ENCODE measurements at regions not wholly inside any gene's neighbourhood (a gene's known extent, or its start where the extent isn't known, plus 50 kb on each side); places are given as distances from the start of the nearest gene placed in this dataset.

DNA sequence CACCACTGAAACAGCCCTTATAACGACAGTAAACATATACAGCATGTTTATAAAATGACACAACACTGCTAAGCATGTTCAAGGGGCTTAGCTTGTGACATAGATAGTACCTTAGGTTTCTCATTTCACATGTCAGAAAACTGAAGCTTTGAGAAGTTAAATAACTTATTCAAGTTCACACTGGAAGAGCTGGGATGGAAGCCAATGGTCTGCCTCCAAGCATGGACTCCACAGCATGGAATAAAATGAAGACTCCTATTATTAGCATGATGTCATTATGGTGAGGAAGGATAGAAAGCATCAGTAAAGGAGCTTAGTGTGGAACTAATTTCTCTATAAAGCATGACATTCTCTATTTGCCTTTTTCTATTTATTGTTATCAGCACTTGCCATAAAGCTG is 316.7 kb downstream of the PLK2 start:
- no peak overlapping the region for H3K4me3 Mint-ChIP-seq
- no peaks in the 10 kb centered on the region for H3K36me3 Mint-ChIP-seq (ENCODE audit: low read depth)
- no peaks in the 10 kb centered on the region for H3K9me3 Mint-ChIP-seq
- H3K27me3 Mint-ChIP-seq (ENCODE audit: insufficient read depth), result no peaks in the 10 kb centered on the region
- intact Hi-C loops (cut with micrococcal nuclease), result no loop called here
- no peaks in the 10 kb centered on the region for H3K4me1 Mint-ChIP-seq (ENCODE audit: low read depth)
- DNase-seq (ENCODE audit: low spot score), result no peak
- H3K27ac Mint-ChIP-seq, result no peak overlapping the region

DNA sequence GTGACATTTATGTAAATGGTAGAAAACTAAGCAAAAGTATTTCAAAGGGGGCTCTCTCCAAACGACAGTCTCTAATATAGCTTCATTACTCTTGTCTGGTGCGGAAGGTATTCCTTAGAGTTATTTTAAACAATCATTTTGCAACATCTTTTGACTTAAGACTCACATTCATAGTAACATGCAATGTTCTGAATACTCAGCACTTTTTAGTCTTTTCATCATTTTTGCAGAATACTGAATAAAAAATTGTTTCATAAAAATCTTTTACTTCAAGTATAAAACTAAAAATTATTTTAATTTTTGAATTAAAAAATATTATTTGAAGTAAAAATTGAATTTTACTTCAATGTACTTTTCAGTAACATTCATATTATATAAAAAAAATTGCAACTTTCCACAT is 321.1 kb downstream of the PLK2 start:
- no peaks in the 10 kb centered on the region for H3K9me3 Mint-ChIP-seq
- no peaks in the 10 kb centered on the region for H3K36me3 Mint-ChIP-seq (ENCODE audit: low read depth)
- H3K4me1 Mint-ChIP-seq (ENCODE audit: low read depth), result no peaks in the 10 kb centered on the region
- DNase-seq (ENCODE audit: low spot score), result no peak
- intact Hi-C loops (cut with micrococcal nuclease), result no loop called here
- peaks cover 2% of the 10 kb centered on the region for H3K27me3 Mint-ChIP-seq (ENCODE audit: insufficient read depth)
- H3K4me3 Mint-ChIP-seq, result no peak overlapping the region
- H3K27ac Mint-ChIP-seq, result no peak overlapping the region

DNA sequence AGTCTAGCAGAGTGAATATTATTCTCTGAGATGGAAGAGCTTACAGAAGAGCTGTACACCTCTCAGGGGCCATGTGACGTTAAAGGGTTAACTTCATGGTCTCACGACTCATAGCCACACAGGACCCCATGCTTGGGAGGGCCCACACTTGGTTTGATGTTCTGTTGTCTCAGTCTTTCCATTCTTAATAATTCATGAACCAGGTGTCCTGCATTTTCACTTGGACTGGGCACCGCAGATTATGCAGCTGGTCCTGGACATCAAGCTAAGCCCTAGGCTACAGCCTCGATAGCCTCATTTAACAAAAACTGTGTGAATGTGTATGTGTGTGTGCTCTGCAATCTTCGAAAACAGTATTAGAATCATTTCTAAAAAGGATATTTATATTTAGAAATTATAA is 323.5 kb downstream of the PLK2 start:
- no peak for DNase-seq (ENCODE audit: low spot score)
- H3K27ac Mint-ChIP-seq, result no peak overlapping the region
- H3K27me3 Mint-ChIP-seq (ENCODE audit: insufficient read depth), result peaks cover 2% of the 10 kb centered on the region
- H3K36me3 Mint-ChIP-seq (ENCODE audit: low read depth), result no peaks in the 10 kb centered on the region
- H3K4me3 Mint-ChIP-seq, result no peak overlapping the region
- H3K9me3 Mint-ChIP-seq, result no peaks in the 10 kb centered on the region
- no peaks in the 10 kb centered on the region for H3K4me1 Mint-ChIP-seq (ENCODE audit: low read depth)
- intact Hi-C loops (cut with micrococcal nuclease), result no loop called here

DNA sequence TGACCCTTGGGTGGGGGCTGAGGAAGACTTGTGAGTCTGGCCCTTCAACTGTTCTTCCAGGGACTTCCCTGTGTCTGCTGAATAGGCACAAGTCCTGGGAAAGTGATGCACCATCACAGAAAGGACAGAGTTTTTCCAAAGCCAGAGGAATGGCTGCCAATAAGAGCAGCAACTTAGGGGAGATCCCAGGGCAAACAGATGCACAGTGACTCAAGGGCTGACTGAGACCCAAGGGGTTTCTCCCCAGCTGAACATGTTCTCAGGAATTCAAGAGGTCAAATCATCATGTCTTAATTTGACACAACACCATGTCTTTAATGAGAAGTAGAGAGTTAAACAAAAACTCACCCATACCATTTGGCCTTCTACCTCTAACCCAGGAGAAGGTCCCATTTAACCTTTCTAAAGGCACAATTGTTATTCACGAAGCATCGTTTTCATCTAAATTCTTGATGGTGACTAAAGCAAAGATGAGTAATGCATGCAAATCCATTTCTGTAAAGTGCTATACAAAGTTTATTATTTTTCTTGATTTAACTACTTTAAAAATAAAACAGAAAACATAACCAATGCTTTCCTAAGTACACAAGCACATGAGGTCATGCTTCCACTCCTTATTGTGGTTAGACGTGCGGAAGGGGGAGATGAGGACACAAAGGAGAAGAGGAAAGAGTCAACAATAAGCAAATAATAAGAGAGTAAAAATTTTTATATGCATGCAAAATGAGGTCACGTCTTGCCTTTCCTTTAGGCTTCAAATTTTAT is 324.1 kb downstream of the PLK2 start:
- Mint-ChIP-seq H3K27me3 (ENCODE audit: insufficient read depth) (peaks cover 2% of the 10 kb centered on the region), H3K9me3 (no peaks in the 10 kb centered on the region), H3K4me1 (ENCODE audit: low read depth) (no peaks in the 10 kb centered on the region), H3K4me3 (no peak overlapping the region), H3K36me3 (ENCODE audit: low read depth) (no peaks in the 10 kb centered on the region), H3K27ac (no peak overlapping the region)
- intact Hi-C loops (cut with micrococcal nuclease), result no loop called here
- no peak for DNase-seq (ENCODE audit: low spot score)

DNA sequence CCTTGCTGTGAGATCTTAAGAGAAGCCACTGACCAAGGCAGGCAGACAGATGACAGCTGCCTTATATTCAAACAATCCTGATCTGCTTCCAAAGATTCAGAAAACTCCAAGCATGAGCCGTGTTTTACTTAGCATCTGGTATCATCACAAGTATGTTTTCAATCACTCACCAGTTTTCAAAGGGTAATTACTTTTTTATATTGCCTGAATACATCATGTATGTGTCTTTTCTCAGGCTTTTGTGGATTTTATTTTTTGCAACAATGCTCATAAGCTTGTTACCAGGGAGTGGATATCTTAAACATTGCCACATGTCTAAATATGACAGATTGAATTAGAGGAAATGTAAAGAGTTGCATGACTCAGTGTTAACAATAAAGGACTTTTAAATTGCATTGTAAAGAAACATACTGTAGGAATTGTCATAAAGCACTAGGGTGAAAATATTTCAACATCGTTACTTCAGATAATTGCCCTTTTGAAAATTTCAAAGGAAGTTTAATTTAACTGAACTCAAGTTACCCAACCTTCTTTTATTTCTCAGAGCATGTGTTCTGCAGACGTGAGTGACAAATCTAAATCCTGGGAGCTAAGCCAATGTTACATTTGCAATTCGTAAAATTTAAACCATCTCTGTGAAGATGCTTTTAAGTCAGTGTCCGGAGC is 326.1 kb downstream of the PLK2 start:
- Mint-ChIP-seq H3K4me1 (ENCODE audit: low read depth) (no peaks in the 10 kb centered on the region), H3K36me3 (ENCODE audit: low read depth) (no peaks in the 10 kb centered on the region)

DNA sequence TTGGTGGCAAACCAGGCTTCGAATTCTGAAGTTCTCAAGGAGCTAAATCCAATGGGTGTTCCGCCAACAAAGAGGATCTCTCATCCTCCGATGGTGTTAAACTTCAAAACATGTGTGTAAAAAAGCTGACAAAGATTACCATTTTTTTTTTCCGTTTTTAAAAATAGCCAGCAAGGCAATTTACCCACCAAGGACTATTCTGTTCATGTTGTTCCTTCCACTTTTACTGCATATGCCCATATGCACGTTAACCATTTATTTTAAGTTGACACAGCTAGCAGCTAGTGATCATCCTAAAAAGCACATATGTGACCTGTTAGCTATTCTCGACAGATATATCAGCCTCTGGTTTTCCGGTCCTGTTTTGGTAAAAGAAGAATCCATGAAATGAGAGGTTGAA is 326.7 kb downstream of the PLK2 start:
- DNase-seq (ENCODE audit: low spot score), result no peak
- H3K27ac Mint-ChIP-seq, result no peak overlapping the region
- no peaks in the 10 kb centered on the region for H3K9me3 Mint-ChIP-seq

More for the DNA sequence above, 326.1 kb downstream of the PLK2 start:
- H3K27me3 Mint-ChIP-seq (ENCODE audit: insufficient read depth), result peaks cover 2% of the 10 kb centered on the region
- H3K27ac Mint-ChIP-seq, result no peak overlapping the region
- intact Hi-C loops (cut with micrococcal nuclease), result no loop called here
- no peaks in the 10 kb centered on the region for H3K9me3 Mint-ChIP-seq
- DNase-seq (ENCODE audit: low spot score), result no peak
- H3K4me3 Mint-ChIP-seq, result no peak overlapping the region

DNA sequence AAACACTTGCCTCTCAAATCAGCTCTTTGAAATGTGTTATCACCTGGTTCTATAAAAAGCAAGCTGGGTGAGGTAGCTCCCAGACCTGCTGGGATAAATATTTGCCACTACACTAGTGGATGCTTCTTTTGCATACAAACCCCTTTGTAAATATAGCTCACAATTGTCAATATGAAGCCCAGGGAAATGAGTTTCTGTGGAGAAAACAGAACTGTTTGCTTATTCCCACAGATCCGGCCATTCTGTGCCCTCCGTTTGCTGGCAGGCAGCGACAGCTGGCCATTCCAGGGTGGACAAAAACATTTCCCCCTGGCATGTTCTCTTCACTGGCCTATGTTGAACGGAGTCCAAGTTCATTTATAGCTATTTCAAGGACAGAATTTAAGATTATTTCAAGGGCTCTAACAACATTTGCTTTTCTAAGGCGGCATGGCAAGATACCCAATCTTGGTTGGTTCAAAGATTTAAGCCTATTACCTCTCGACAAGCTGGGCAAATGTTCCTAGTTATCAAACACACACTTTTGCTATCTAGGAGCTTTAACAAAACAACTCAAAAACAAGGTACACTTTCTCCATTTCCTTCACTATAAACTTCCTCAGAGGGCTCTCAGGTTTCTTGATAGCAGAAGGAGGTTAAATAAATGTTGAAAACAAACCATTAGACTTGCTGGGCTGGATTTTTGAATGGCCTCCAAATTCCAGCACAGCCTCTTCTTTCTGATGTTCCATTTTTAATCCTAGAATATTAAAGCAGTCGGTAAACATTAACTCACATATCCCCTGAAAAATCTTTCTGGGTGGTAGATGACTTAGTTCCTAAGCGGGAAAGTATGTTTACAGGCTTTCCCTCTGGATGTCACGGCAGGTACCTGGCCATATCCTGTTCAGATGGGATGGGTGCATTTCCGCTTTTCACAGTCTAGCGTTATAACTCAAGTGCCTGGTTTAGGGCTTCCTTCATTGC is 332.3 kb downstream of the PLK2 start:
- intact Hi-C loops (cut with micrococcal nuclease), result no loop called here
- Mint-ChIP-seq H3K27me3 (ENCODE audit: insufficient read depth) (no peaks in the 10 kb centered on the region), H3K36me3 (ENCODE audit: low read depth) (no peaks in the 10 kb centered on the region), H3K27ac (no peak overlapping the region), H3K9me3 (no peaks in the 10 kb centered on the region), H3K4me1 (ENCODE audit: low read depth) (no peaks in the 10 kb centered on the region), H3K4me3 (no peak overlapping the region)
- DNase-seq (ENCODE audit: low spot score), result no peak

More for the DNA sequence above, 326.7 kb downstream of the PLK2 start:
- Mint-ChIP-seq H3K36me3 (ENCODE audit: low read depth) (no peaks in the 10 kb centered on the region), H3K4me3 (no peak overlapping the region), H3K27me3 (ENCODE audit: insufficient read depth) (peaks cover 2% of the 10 kb centered on the region), H3K4me1 (ENCODE audit: low read depth) (no peaks in the 10 kb centered on the region)
- intact Hi-C loops (cut with micrococcal nuclease), result no loop called here

DNA sequence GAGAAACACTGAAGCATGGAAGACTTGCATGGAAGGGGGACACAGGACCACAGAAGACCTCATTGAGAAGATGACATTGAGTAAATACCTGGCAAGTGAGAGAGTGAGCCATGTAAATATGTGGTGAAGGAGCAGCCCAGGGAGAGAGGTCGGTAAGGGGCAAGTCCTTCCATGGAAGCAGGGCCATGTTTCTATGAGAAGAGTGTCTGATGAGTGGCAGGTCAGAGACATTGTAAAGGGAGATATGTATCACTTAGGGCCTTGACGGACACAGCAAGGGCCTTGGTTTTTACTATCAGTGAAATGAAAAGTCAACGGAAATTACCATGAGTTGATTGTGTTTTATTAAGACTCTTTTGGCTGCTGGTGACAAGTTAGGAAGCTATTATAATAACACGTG is 336.4 kb downstream of the PLK2 start:
- Mint-ChIP-seq H3K4me3 (no peak overlapping the region), H3K4me1 (ENCODE audit: low read depth) (no peaks in the 10 kb centered on the region)

DNA sequence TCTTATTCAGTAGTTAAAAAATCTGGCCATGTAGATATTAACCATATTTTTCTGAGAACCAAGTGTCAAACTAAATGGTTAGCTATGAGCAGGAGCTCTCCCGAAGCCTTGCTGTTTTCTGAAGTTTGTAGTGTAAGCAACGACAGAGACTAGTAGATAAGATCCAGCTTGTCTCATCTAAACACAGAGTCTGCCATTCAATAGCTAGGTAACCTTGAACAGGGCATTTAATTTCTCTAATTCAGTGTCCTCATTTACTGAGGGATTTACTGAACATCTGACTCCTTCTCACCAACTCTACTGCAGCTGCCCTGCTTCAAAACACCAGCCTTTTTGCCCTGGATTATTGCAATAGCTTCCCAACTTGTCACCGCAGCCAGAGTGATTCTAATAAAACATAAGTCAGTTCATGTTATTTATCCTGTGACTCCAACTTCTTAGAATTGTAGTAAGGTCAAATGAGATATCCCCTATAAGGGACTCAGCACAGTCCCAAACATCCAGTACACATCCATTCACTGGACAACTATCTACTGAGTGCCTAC is 337.0 kb downstream of the PLK2 start:
- no peak for DNase-seq (ENCODE audit: low spot score)
- Mint-ChIP-seq H3K4me3 (no peak overlapping the region), H3K27ac (no peak overlapping the region)

More for the DNA sequence above, 336.4 kb downstream of the PLK2 start:
- H3K9me3 Mint-ChIP-seq, result no peaks in the 10 kb centered on the region
- intact Hi-C loops (cut with micrococcal nuclease), result no loop called here
- H3K27me3 Mint-ChIP-seq (ENCODE audit: insufficient read depth), result no peaks in the 10 kb centered on the region
- H3K36me3 Mint-ChIP-seq (ENCODE audit: low read depth), result no peaks in the 10 kb centered on the region
- H3K27ac Mint-ChIP-seq, result no peak overlapping the region
- DNase-seq (ENCODE audit: low spot score), result no peak

DNA sequence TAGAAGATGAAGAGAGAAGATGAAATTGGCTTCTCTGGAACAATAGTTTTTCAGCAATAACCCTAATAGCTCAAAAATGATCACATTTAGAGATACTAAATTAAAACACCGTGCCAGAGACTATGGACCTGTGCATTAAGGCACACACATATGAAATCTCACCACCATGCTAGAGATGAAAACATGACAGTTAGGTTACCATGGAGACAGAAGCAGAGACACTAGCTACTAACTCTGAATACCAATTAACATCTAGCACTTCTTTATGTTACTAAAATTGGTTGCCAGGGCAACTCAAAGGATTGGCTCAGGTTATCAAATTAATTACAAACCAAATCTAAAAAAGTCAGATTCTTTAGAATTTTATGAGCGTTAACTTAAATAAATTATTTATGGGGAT is 337.7 kb downstream of the PLK2 start:
- Mint-ChIP-seq H3K4me1 (ENCODE audit: low read depth) (no peaks in the 10 kb centered on the region), H3K4me3 (no peak overlapping the region), H3K27me3 (ENCODE audit: insufficient read depth) (no peaks in the 10 kb centered on the region), H3K36me3 (ENCODE audit: low read depth) (no peaks in the 10 kb centered on the region), H3K9me3 (no peaks in the 10 kb centered on the region), H3K27ac (no peak overlapping the region)
- no peak for DNase-seq (ENCODE audit: low spot score)
- intact Hi-C loops (cut with micrococcal nuclease), result no loop called here

More for the DNA sequence above, 337.0 kb downstream of the PLK2 start:
- H3K27me3 Mint-ChIP-seq (ENCODE audit: insufficient read depth), result no peaks in the 10 kb centered on the region
- intact Hi-C loops (cut with micrococcal nuclease), result no loop called here
- no peaks in the 10 kb centered on the region for H3K4me1 Mint-ChIP-seq (ENCODE audit: low read depth)
- no peaks in the 10 kb centered on the region for H3K36me3 Mint-ChIP-seq (ENCODE audit: low read depth)
- H3K9me3 Mint-ChIP-seq, result no peaks in the 10 kb centered on the region

DNA sequence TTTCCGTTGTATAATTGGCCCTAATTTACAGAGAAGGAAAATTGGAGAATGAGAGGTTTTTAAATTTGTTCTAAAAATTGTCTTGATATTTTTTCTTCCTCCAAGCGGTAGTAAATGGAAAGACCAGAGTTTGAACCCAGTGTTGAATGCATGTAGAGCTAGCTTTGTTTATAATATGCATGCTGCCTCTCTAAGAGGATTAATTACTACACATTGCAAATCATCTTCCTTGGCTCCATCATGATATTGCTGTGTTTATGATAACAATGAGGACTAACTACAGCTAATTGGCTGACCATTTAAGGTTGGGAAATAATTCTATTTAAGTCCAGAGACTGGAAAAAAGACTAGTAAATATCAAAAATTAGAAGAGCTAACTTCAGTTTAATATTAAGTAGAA is 338.5 kb downstream of the PLK2 start:
- H3K27ac Mint-ChIP-seq, result no peak overlapping the region
- no peaks in the 10 kb centered on the region for H3K36me3 Mint-ChIP-seq (ENCODE audit: low read depth)
- no peak overlapping the region for H3K4me3 Mint-ChIP-seq
- no peaks in the 10 kb centered on the region for H3K9me3 Mint-ChIP-seq
- H3K4me1 Mint-ChIP-seq (ENCODE audit: low read depth), result no peaks in the 10 kb centered on the region
- intact Hi-C loops (cut with micrococcal nuclease), result no loop called here
- H3K27me3 Mint-ChIP-seq (ENCODE audit: insufficient read depth), result no peaks in the 10 kb centered on the region
- no peak for DNase-seq (ENCODE audit: low spot score)

DNA sequence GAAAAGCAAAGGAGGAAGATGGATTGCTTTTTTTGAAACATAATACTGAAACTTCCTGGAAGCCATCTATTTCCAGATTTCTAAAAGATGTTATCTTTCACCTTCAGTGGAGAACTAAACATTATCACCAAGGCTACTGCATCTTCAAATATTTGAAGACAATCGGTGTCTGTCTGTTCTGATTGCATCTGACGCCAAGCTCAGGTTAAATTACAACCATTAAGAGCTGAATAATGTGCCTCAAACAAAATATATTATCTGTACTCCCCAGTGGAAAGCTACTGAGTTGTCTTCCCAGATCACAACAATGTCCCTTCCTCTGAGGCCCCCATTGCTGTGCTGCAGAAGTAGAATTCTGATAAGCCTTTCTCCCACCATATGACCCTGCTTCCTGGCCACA is 342.3 kb downstream of the PLK2 start:
- intact Hi-C loops (cut with micrococcal nuclease), result no loop called here
- no peaks in the 10 kb centered on the region for H3K27me3 Mint-ChIP-seq (ENCODE audit: insufficient read depth)
- no peaks in the 10 kb centered on the region for H3K9me3 Mint-ChIP-seq

More for the DNA sequence above, 342.3 kb downstream of the PLK2 start:
- H3K27ac Mint-ChIP-seq, result no peak overlapping the region
- H3K4me3 Mint-ChIP-seq, result no peak overlapping the region
- H3K36me3 Mint-ChIP-seq (ENCODE audit: low read depth), result no peaks in the 10 kb centered on the region
- no peaks in the 10 kb centered on the region for H3K4me1 Mint-ChIP-seq (ENCODE audit: low read depth)
- no peak for DNase-seq (ENCODE audit: low spot score)

Measured in activated T-helper 1 cell treated with anti-CD3 and anti-CD28 coated beads, Interleukin-12 subunit alpha, Interleukin-12 subunit beta, Interleukin-2, Interleukin-4 antibody, amounts not matched to agents 30 ng/mL and 10 ng/mL and 1 ng/mL, durations not matched to agents 14 hours and 24 hours and 36 hours (primary cell).